SU-DHL-6 (cell line): ENCODE measurements at regions not wholly inside any gene's neighbourhood (a gene's known extent, or its start where the extent isn't known, plus 50 kb on each side); places are given as distances from the start of the nearest gene placed in this dataset.
"Not testable (repeated sequence)": the region's sequence is repeated elsewhere in the genome, so short reads cannot be mapped to it uniquely, and the experiment has no call there.

Experiments
- H2AFZ ChIP-seq: fragments of 200-600 bp; sonication (generic); 2 replicates; pipeline ENCODE4 v1.6.1; 2014; ENCODE audit warnings: low read depth, mild to moderate bottlenecking, moderate library complexity, mixed read lengths, antibody characterized with exemption, low read length; ENCODE audit not compliant: severe bottlenecking
- H3F3A ChIP-seq: fragments of 200-600 bp; shearing (Covaris generic); 2 replicates; pipeline ENCODE4 v1.6.0; 2016; ENCODE audit warnings: antibody characterized with exemption, mild to moderate bottlenecking; ENCODE audit not compliant: insufficient read depth
- H3K27ac ChIP-seq: fragments of 200-600 bp; sonication (generic); 2 replicates; pipeline ENCODE4 v1.5.1; 2016; ENCODE audit warnings: low read depth, mild to moderate bottlenecking, low read length, moderate library complexity, mixed read lengths
- H3K27me3 ChIP-seq: fragments of 200-600 bp; sonication (generic), shearing (Covaris generic); 2 replicates; pipeline ENCODE4 v1.6.0; 2014; ENCODE audit warnings: mild to moderate bottlenecking, low read length
- H3K36me3 ChIP-seq: fragments of 200-600 bp; sonication (generic); 2 replicates; pipeline ENCODE4 v1.6.1; 2014; ENCODE audit warnings: mild to moderate bottlenecking, low read length, mixed read lengths
- H3K4me2 ChIP-seq: fragments of 300-600, 200-600 bp; shearing (Covaris generic), sonication (generic); 2 replicates; pipeline ENCODE4 v1.6.0; 2014; ENCODE audit warnings: low read length, low read depth, mild to moderate bottlenecking; ENCODE audit not compliant: poor library complexity, severe bottlenecking
- H3K4me3 ChIP-seq: fragments of 200-600 bp; sonication (generic); 2 replicates; pipeline ENCODE4 v1.5.1; 2014; ENCODE audit warnings: antibody characterized with exemption, low read length, mild to moderate bottlenecking, mixed read lengths; ENCODE audit not compliant: insufficient read depth, poor library complexity, severe bottlenecking
- H3K79me2 ChIP-seq: fragments of 200-600 bp; sonication (generic); 2 replicates; pipeline ENCODE4 v1.6.1; 2014; ENCODE audit warnings: mild to moderate bottlenecking, low read length, moderate library complexity; ENCODE audit not compliant: insufficient read depth
- H3K9ac ChIP-seq: fragments of 200-600 bp; sonication (generic); 2 replicates; pipeline ENCODE4 v1.7.0; 2014; ENCODE audit warnings: mild to moderate bottlenecking, low read length
- H3K9me2 ChIP-seq: fragments of 200-600 bp; sonication (generic); replicated peaks from 2 replicates; pipeline ENCODE4 v1.6.1; 2014; ENCODE audit warnings: low read length; ENCODE audit not compliant: insufficient read depth
- H3K9me3 ChIP-seq: fragments of 200-600 bp; sonication (generic); 2 replicates; pipeline ENCODE4 v1.6.1; 2014; ENCODE audit warnings: low read length, mixed read lengths; ENCODE audit not compliant: insufficient read depth
- H4K20me1 ChIP-seq: fragments of 200-600 bp; sonication (generic); 2 replicates; pipeline ENCODE4 v1.6.1; 2014; ENCODE audit warnings: low read depth, mild to moderate bottlenecking, antibody characterized with exemption, low read length, moderate library complexity, mixed read lengths
- CTCF ChIP-seq: fragments of 200-600 bp; sonication (generic); IDR thresholded peaks from one replicate; pipeline ENCODE4 v1.5.1; 2017; ENCODE audit warnings: antibody characterized with exemption, mild to moderate bottlenecking, low read length, moderate library complexity; ENCODE audit not compliant: insufficient read depth, poor library complexity, severe bottlenecking
- EZH2phosphoT487 ChIP-seq: fragments of 200-600 bp; sonication (generic), shearing (Covaris generic); conservative IDR thresholded peaks from 2 replicates; pipeline ENCODE4 v1.6.1; 2018; ENCODE audit warnings: mild to moderate bottlenecking, antibody characterized with exemption, low read length, moderate library complexity, mixed read lengths

DNA sequence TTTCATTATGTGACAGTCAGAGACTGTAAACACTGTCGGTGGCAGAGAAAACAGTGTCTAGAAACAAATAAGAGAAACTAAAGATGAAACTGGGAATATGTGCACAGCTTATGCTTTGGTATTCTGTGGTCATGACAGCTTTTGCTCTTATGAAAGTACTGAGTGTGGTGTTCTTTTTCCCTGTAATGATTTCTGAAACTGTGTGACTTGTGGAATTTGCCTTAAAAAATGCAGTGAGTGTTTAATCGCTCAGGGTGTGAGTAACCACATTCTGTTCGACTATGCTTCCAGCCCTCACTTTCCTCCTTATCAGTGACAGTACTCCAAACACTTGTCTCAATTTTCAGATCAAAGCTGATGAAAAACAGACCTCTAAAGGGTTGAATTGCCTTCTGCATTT lies 66.9 kb upstream of the DIAPH3 start:
- H3K4me3 ChIP-seq, result no peak overlapping the region
- H3K36me3 ChIP-seq, result no peaks in the 10 kb centered on the region
- H3K9ac ChIP-seq, result no peak overlapping the region
- no peaks in the 10 kb centered on the region for H4K20me1 ChIP-seq
- no peaks in the 10 kb centered on the region for H3K9me3 ChIP-seq
- H3F3A ChIP-seq, result no peaks in the 10 kb centered on the region
- no peaks in the 10 kb centered on the region for H3K9me2 ChIP-seq
- H3K4me2 ChIP-seq, result no peak overlapping the region
- TF ChIP-seq EZH2phosphoT487 (no peak), CTCF (no peak)
- H3K27ac ChIP-seq, result no peak overlapping the region
- no peaks in the 10 kb centered on the region for H3K79me2 ChIP-seq
- H3K27me3 ChIP-seq, result no peaks in the 10 kb centered on the region
- no peak overlapping the region for H2AFZ ChIP-seq

DNA sequence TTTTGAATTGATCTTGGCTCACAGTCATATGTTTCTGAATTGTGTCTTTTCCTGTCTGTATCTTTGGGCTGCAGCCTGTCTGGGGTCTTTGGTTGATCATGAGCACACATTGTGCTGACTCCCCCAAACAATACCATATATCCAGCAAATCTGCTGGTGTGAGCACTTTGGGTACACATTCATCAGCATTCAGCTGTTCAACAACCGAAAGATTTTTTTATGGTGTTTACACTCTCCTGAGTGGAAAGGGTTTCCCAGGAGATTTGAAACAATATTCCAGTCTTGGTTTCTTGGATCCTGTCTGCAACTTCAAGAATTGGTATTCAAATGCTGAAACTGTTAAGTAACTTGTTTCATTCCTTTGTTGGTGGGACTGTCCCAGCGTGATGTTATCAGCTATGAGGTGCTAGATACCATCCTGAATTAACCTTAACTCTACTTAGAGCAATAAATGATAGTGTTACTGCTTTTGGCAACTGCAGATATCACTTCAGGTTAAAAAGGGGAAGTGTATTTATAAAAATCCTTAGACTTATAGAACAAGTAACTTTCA lies 78.4 kb upstream of the DIAPH3 start:
- TF ChIP-seq EZH2phosphoT487 (no peak), CTCF (no peak)
- Histone ChIP-seq H3K36me3 (no peaks in the 10 kb centered on the region), H4K20me1 (no peaks in the 10 kb centered on the region), H3K9ac (no peak overlapping the region), H3K9me2 (no peaks in the 10 kb centered on the region), H3K4me2 (no peak overlapping the region), H3F3A (no peaks in the 10 kb centered on the region), H3K4me3 (no peak overlapping the region), H3K79me2 (no peaks in the 10 kb centered on the region), H3K9me3 (no peaks in the 10 kb centered on the region), H3K27ac (no peak overlapping the region), H3K27me3 (no peaks in the 10 kb centered on the region), H2AFZ (no peak overlapping the region)

DNA sequence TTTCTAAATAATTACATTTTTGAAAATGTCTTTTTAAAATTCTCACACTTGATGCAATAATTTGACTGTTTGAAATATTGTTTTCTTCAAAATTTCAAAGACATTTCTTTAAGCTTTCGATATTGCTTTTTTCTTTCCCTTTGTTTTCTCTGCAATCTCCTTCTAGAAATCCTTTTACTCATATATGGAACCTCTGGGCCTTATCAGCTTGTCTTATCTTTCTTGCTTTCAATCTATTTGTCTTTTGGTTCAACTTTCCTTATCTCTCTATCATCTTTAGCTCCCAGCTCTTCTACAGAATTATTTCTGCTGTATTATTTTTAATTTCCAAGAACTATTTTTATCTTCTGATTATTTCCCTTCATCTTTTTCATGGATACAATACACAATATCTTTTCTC lies 80.7 kb upstream of the DIAPH3 start:
- H3K79me2 ChIP-seq, result no peaks in the 10 kb centered on the region
- H3K27ac ChIP-seq, result no peak overlapping the region
- H3K9me3 ChIP-seq, result no peaks in the 10 kb centered on the region
- H3K27me3 ChIP-seq, result no peaks in the 10 kb centered on the region
- H2AFZ ChIP-seq, result no peak overlapping the region
- no peaks in the 10 kb centered on the region for H4K20me1 ChIP-seq
- TF ChIP-seq CTCF, result no peak
- TF ChIP-seq EZH2phosphoT487, result no peak
- H3K4me2 ChIP-seq, result no peak overlapping the region
- H3K36me3 ChIP-seq, result no peaks in the 10 kb centered on the region
- H3K9me2 ChIP-seq, result no peaks in the 10 kb centered on the region
- H3K4me3 ChIP-seq, result no peak overlapping the region
- no peak overlapping the region for H3K9ac ChIP-seq
- no peaks in the 10 kb centered on the region for H3F3A ChIP-seq

GRCh38 chr13:60251419-60251818 lies 87.7 kb upstream of the DIAPH3 start:
- not testable (repeated sequence) for H3K9ac ChIP-seq, H3K4me3 ChIP-seq, H3K4me2 ChIP-seq, H3K27me3 ChIP-seq, H3F3A ChIP-seq, H4K20me1 ChIP-seq, H2AFZ ChIP-seq, H3K79me2 ChIP-seq, H3K9me3 ChIP-seq, H3K9me2 ChIP-seq, H3K27ac ChIP-seq, H3K36me3 ChIP-seq
